H1 (cell line): ENCODE measurements at regions not wholly inside any gene's neighbourhood (a gene's known extent, or its start where the extent isn't known, plus 50 kb on each side); places are given as distances from the start of the nearest gene placed in this dataset.

Source experiments
- SP1 ChIP-seq: IDR thresholded peaks from 2 replicates; pipeline ENCODE4 v1.6.1; 2011; ENCODE audit warnings: low read depth, low read length

DNA sequence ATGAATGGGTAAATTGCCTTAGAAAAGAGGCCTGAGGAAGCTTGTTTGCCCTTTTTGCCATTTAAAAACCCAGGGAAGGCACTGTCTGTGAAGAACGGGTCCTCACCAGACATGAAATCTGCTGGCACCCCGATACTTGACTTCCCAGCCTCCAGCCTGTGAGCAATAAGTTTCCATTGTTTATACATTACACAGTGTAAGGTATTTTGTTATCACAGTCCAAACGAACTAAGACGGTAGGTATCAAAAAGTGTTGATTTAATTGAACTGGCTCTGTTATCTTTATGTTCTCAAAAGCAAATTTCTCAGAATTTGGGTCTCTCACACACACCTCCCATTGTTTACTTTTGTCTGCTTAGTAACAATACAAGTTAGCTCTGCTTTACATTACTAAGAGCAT, 181.1 kb upstream of the MARCKS start (continued):
- TF ChIP-seq SP1, result no peak
